GM23248 (cell line): ENCODE measurements at regions not wholly inside any gene's neighbourhood (a gene's known extent, or its start where the extent isn't known, plus 50 kb on each side); places are given as distances from the start of the nearest gene placed in this dataset.

ENCODE experiments used
- DNase-seq: peaks from one replicate; pipeline ENCODE4 v3.0.0-alpha.2; 2015
- H2AFZ ChIP-seq: fragments of 200-600 bp; sonication (generic); 2 replicates; pipeline ENCODE4 v1.6.1; 2016; ENCODE audit warnings: antibody characterized with exemption
- H3F3A ChIP-seq: fragments of 200-600 bp; sonication (generic); 2 replicates; pipeline ENCODE4 v1.6.1; 2016; ENCODE audit warnings: mild to moderate bottlenecking, antibody characterized with exemption, mixed run types; ENCODE audit not compliant: insufficient read depth
- H3K27ac ChIP-seq: fragments of 200-600 bp; sonication (generic); 2 replicates; pipeline ENCODE4 v1.5.1; 2016; ENCODE audit warnings: mild to moderate bottlenecking
- H3K27me3 ChIP-seq: fragments of 200-600 bp; sonication (generic); replicated peaks from 2 replicates; pipeline ENCODE4 v1.6.1; 2016; ENCODE audit warnings: mild to moderate bottlenecking; ENCODE audit not compliant: insufficient read depth
- H3K36me3 ChIP-seq: fragments of 200-600 bp; sonication (generic); 2 replicates; pipeline ENCODE4 v1.6.1; 2016; ENCODE audit warnings: low read depth, mild to moderate bottlenecking
- H3K4me1 ChIP-seq: fragments of 200-600 bp; sonication (generic); 2 replicates; pipeline ENCODE4 v1.6.1; 2016; ENCODE audit warnings: mild to moderate bottlenecking; ENCODE audit not compliant: insufficient read depth
- H3K4me2 ChIP-seq: fragments of 200-600 bp; sonication (generic); one replicate; pipeline ENCODE4 v1.6.1; 2016; ENCODE audit warnings: mild to moderate bottlenecking; ENCODE audit not compliant: unreplicated experiment
- H3K4me3 ChIP-seq: fragments of 200-600 bp; sonication (generic); 2 replicates; pipeline ENCODE4 v1.5.1; 2016; ENCODE audit warnings: mild to moderate bottlenecking
- H3K79me2 ChIP-seq: fragments of 200-600 bp; sonication (generic); 2 replicates; pipeline ENCODE4 v1.6.1; 2016; ENCODE audit warnings: mild to moderate bottlenecking; ENCODE audit not compliant: insufficient read depth
- H3K9ac ChIP-seq: fragments of 200-600 bp; sonication (generic); 2 replicates; pipeline ENCODE4 v1.6.1; 2016; ENCODE audit warnings: mild to moderate bottlenecking
- H3K9me2 ChIP-seq: fragments of 200-600 bp; sonication (generic); 2 replicates; pipeline ENCODE4 v1.6.1; 2016; ENCODE audit warnings: mixed run types, mild to moderate bottlenecking, moderate library complexity; ENCODE audit not compliant: insufficient read depth
- H3K9me3 ChIP-seq: fragments of 200-600 bp; sonication (generic); one replicate; pipeline ENCODE4 v1.6.1; 2017; ENCODE audit warnings: low read depth
- H4K20me1 ChIP-seq: fragments of 200-600 bp; sonication (generic); 2 replicates; pipeline ENCODE4 v1.6.0; 2016; ENCODE audit not compliant: insufficient read depth
- EZH2 ChIP-seq: fragments of 200-600 bp; sonication (generic); IDR thresholded peaks from 2 replicates; pipeline ENCODE4 v1.6.1; 2018; ENCODE audit warnings: antibody characterized with exemption, mild to moderate bottlenecking; ENCODE audit not compliant: insufficient read depth, poor library complexity, severe bottlenecking
- EZH2phosphoT487 ChIP-seq: fragments of 200-600 bp; sonication (generic); IDR thresholded peaks from 2 replicates; pipeline ENCODE4 v1.6.1; 2018; ENCODE audit warnings: antibody characterized with exemption, moderate library complexity, mild to moderate bottlenecking, low read depth; ENCODE audit not compliant: insufficient read depth
- WGBS, 2 experiments: methylation state at CpG; one replicate each; pipeline ENCODE4 v1.1.6; 2015 to 2017; ENCODE audit warnings: low lambda C conversion rate in 2 of 2, low coverage in 1 of 2; ENCODE audit errors: missing lambda C conversion rate in 2 of 2; 5-methylcytosine and 5-hydroxymethylcytosine counted together
- in situ Hi-C: fragments of 300-500 bp; cut with MboI; formaldehyde crosslinking; loops from 2 replicates; pipeline ENCODE4 v1.15.0; 2020

GRCh38 chr5:109987355-109987754, 297.6 kb downstream of the MAN2A1 start:
- Histone ChIP-seq H3F3A (no peaks in the 10 kb centered on the region), H3K27ac (no peak overlapping the region), H4K20me1 (no peaks in the 10 kb centered on the region), H3K4me2 (no peak overlapping the region), H3K4me1 (no peaks in the 10 kb centered on the region), H3K9ac (no peak overlapping the region), H3K9me3 (no peaks in the 10 kb centered on the region), H3K9me2 (no peaks in the 10 kb centered on the region), H3K27me3 (no peaks in the 10 kb centered on the region), H3K36me3 (no peaks in the 10 kb centered on the region), H3K79me2 (no peaks in the 10 kb centered on the region), H2AFZ (no peak overlapping the region), H3K4me3 (no peak overlapping the region)
- peak; percentile 20 for DNase-seq
- in situ Hi-C loops, result no loop called here
- TF ChIP-seq EZH2phosphoT487 (no peak), EZH2 (no peak)
- WGBS, 2 experiments, result 0 to 3% methylated on average over 1 of the region's 1 CpG

DNA sequence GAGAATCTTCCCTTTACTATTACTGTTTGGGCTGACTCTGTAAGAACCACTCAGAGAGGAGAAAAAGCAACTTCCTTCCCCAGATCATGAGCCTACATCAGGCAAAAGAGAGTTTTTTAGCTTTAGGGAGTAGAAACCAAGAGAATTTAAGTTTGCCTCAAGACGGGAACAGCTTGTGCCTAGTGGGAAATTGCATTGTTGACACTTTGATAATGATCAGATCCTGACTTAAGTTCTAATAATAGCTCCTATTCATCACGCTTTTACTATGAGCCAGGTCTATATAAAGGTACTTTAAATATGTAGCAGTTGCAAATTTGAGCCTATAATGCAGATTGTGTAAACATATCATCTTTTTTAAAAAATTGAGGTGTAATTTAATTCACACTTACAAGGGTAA, 298.2 kb downstream of the MAN2A1 start:
- Histone ChIP-seq H4K20me1 (no peaks in the 10 kb centered on the region), H2AFZ (no peak overlapping the region), H3K27ac (no peak overlapping the region), H3K4me1 (no peaks in the 10 kb centered on the region), H3F3A (no peaks in the 10 kb centered on the region), H3K4me2 (no peak overlapping the region), H3K27me3 (no peaks in the 10 kb centered on the region), H3K9me3 (no peaks in the 10 kb centered on the region), H3K79me2 (no peaks in the 10 kb centered on the region), H3K9me2 (no peaks in the 10 kb centered on the region), H3K36me3 (no peaks in the 10 kb centered on the region), H3K9ac (no peak overlapping the region), H3K4me3 (no peak overlapping the region)
- DNase-seq, result no peak
- TF ChIP-seq EZH2 (no peak), EZH2phosphoT487 (no peak)
- in situ Hi-C loops, result no loop called here
- 59 to 63% methylated on average over 2 of the region's 2 CpGs for WGBS, 2 experiments

DNA sequence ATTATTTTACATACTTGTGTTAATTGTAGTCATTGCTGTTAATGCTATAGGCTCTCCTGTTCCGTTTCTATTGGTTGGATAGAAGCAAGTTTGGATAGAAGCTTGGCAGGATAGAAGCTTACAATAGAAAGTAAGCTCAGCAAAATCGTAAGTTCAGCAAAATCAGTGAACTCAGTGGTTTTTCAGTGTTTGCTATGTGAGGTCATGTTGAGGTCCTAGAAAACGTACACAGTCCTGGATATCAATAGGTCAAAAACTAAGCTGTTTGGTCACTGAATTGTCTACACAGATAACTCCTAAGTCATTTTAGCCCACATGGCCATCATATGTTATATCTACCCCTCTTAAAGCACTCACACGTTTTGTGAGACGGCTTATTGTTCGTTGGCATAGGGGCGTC, 299.4 kb downstream of the MAN2A1 start:
- Histone ChIP-seq H3K27me3 (no peaks in the 10 kb centered on the region), H3K79me2 (no peaks in the 10 kb centered on the region), H3K4me1 (no peaks in the 10 kb centered on the region), H3K27ac (no peak overlapping the region), H4K20me1 (no peaks in the 10 kb centered on the region), H3K9ac (no peak overlapping the region), H3K36me3 (no peaks in the 10 kb centered on the region), H3K4me2 (no peak overlapping the region), H3K9me2 (no peaks in the 10 kb centered on the region), H2AFZ (no peak overlapping the region), H3K4me3 (no peak overlapping the region), H3K9me3 (no peaks in the 10 kb centered on the region), H3F3A (no peaks in the 10 kb centered on the region)
- TF ChIP-seq EZH2phosphoT487, result no peak
- no peak for TF ChIP-seq EZH2
- 68% methylated on average over 7 of the region's 7 CpGs for WGBS, 2 experiments
- DNase-seq, result no peak
- in situ Hi-C loops, result no loop called here

DNA sequence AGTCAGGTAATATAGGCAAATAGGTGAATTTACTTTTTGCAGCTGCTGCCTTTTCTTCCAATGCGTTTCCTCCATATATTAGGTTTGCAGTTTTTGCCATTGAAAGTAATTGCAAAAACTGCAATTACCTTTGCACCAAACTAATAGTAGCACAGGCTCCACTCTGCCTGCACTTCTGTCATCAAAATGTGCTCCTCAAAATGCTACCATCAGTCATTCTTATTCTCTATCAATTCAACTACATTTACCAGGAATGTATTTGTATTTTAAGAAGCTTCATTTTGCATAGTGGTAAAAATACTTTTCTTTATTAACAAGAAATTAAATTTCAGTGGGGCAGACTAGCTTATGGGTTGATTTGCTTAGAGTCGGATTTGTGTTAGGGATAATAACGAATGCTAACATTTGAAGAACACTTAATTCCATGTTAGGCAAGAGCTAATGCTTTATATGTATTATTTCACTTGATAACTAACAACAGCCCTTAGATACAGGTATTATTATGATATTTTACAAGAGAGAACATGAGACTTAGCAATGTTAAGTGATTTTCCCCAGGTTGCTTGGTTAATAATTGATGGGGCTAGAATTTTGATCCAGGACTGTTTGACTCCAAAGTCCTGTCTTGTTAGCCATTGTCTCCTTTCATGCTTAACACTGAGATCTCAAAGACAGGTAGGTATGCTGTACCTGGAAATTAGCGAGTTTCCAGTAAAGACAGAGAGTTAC, 300.4 kb downstream of the MAN2A1 start:
- no peak for TF ChIP-seq EZH2phosphoT487
- no peak for TF ChIP-seq EZH2
- 45 to 50% methylated on average over 4 of the region's 4 CpGs for WGBS, 2 experiments
- Histone ChIP-seq H3K36me3 (no peaks in the 10 kb centered on the region), H3K9me3 (no peaks in the 10 kb centered on the region), H3K9ac (no peak overlapping the region), H3F3A (no peaks in the 10 kb centered on the region), H4K20me1 (no peaks in the 10 kb centered on the region), H3K79me2 (no peaks in the 10 kb centered on the region), H3K9me2 (no peaks in the 10 kb centered on the region), H3K27me3 (no peaks in the 10 kb centered on the region), H3K27ac (no peak overlapping the region), H3K4me3 (no peak overlapping the region), H3K4me2 (no peak overlapping the region), H2AFZ (no peak overlapping the region), H3K4me1 (no peaks in the 10 kb centered on the region)
- in situ Hi-C loops, result no loop called here
- DNase-seq, result no peak
